NT2/D1 (cell line): ENCODE measurements at regions not wholly inside any gene's neighbourhood (a gene's known extent, or its start where the extent isn't known, plus 50 kb on each side); places are given as distances from the start of the nearest gene placed in this dataset.

Source experiments
- SUZ12 ChIP-seq: IDR thresholded peaks from 2 replicates; pipeline ENCODE4 v1.6.1; 2011; ENCODE audit not compliant: insufficient read length, insufficient read depth; ENCODE audit errors: extremely low read depth
- YY1 ChIP-seq: IDR thresholded peaks from 2 replicates; pipeline ENCODE4 v1.6.1; 2011; ENCODE audit not compliant: insufficient read length, insufficient read depth

DNA sequence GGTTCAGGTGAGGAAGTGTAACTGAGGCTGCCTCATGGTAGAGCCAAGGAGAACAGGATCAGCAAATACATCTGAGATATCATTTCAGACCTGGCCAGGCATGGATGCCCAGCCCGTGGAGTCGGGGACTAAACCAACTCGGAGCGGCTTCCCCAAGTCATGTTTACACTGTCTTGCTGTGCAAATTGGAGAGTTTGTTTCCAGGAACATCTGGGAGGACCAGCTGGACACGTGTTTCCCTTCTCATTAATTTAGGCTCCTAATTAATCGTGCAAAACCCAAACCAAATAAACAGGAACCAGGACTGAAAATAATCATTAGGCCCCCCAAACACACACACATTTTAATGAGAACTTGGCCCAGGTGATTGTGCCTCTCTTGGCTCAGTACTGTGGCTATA, 70.9 kb upstream of the SALL1 start:
- TF ChIP-seq SUZ12 (no peak), YY1 (no peak)
